Fibroblast of pulmonary artery (primary cell): ENCODE measurements at regions not wholly inside any gene's neighbourhood (a gene's known extent, or its start where the extent isn't known, plus 50 kb on each side); places are given as distances from the start of the nearest gene placed in this dataset.

ENCODE experiments used
- DNase-seq: peaks from one replicate; pipeline ENCODE4 v3.0.0-alpha.2; 2010; ENCODE audit warnings: low read depth
- H3K4me3 ChIP-seq: replicated peaks from 2 replicates; pipeline ENCODE4 v1.5.1; 2011; ENCODE audit warnings: low read depth, mild to moderate bottlenecking, control low read depth, low read length, moderate library complexity
- TF ChIP-seq, protein P1 (sequence below): IDR thresholded peaks from 2 replicates; pipeline ENCODE4 v1.5.1; 2011; ENCODE audit warnings: mild to moderate bottlenecking, control low read depth, low read length, inconsistent platforms; ENCODE audit errors: missing control alignments

DNA sequence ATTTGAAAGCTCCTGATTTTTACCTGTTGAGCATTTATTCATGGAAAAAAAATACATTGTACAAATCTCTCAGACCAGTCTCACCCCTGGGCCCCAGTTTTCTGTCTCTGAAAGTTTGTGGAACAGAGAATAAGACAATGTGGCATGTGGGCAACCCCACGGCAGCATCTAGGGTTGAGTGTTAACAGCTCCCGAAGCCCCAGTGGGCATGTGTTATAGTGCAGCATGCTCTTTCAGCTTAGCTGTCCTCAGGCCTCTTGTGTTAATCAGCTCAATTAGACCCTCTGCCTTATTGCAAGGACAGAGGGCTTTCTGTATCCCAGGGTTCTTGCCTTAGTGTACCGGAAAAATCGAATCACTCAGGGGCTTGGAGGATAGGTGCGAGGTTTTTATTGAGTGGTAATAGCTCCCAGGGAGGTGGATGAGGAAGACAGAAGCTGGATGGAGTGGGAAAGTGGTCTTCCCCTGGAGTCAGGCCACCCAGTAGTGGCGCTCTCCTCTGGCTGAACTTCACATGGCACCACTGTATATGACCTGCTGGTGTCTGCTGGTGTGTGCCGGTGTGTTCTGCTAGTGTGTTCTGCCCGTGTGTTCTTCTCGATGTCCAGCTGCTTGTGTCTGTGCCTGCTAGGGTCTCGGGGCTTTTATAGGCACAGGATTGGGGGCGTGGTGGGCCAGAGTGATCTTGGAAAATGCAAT lies 382.8 kb downstream of the EPM2A start:
- no peak overlapping the region for H3K4me3 ChIP-seq
- TF ChIP-seq, protein P1, sequence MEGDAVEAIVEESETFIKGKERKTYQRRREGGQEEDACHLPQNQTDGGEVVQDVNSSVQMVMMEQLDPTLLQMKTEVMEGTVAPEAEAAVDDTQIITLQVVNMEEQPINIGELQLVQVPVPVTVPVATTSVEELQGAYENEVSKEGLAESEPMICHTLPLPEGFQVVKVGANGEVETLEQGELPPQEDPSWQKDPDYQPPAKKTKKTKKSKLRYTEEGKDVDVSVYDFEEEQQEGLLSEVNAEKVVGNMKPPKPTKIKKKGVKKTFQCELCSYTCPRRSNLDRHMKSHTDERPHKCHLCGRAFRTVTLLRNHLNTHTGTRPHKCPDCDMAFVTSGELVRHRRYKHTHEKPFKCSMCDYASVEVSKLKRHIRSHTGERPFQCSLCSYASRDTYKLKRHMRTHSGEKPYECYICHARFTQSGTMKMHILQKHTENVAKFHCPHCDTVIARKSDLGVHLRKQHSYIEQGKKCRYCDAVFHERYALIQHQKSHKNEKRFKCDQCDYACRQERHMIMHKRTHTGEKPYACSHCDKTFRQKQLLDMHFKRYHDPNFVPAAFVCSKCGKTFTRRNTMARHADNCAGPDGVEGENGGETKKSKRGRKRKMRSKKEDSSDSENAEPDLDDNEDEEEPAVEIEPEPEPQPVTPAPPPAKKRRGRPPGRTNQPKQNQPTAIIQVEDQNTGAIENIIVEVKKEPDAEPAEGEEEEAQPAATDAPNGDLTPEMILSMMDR = no peak

GRCh38 chr6:145360865-145361264 lies 374.5 kb downstream of the EPM2A start:
- TF ChIP-seq, protein P1 = no peak
- H3K4me3 ChIP-seq = no peak overlapping the region
- DNase-seq = no peak

More for the DNA sequence above, 382.8 kb downstream of the EPM2A start:
- no peak for DNase-seq

GRCh38 chr6:145367149-145367548 lies 368.2 kb downstream of the EPM2A start:
- H3K4me3 ChIP-seq = no peak overlapping the region
- TF ChIP-seq, protein P1 = no peak
- DNase-seq = no peak

GRCh38 chr6:145368075-145368474 lies 367.2 kb downstream of the EPM2A start:
- TF ChIP-seq, protein P1 = no peak
- DNase-seq = peak; percentile 18
- no peak overlapping the region for H3K4me3 ChIP-seq

DNA sequence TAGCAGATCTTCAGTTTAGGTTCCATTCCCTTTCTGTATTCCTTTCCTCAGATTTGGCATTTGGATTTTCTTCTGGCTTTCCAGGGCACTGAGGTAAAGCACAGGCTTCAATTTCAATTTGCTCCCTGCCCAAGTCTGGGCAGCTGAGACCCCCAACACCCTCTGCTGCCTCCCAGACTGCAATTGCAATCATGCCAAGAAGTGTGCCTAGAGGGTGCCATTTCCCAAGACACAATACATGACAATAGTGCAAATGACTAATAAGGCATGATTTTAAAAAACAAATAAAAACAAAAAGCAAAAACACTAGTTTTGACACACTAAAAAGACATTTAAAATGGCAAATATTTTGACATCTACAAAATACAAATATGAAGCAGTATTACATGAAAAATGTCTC lies 364.8 kb downstream of the EPM2A start:
- TF ChIP-seq, protein P1 = no peak
- DNase-seq = no peak
- H3K4me3 ChIP-seq = no peak overlapping the region

DNA sequence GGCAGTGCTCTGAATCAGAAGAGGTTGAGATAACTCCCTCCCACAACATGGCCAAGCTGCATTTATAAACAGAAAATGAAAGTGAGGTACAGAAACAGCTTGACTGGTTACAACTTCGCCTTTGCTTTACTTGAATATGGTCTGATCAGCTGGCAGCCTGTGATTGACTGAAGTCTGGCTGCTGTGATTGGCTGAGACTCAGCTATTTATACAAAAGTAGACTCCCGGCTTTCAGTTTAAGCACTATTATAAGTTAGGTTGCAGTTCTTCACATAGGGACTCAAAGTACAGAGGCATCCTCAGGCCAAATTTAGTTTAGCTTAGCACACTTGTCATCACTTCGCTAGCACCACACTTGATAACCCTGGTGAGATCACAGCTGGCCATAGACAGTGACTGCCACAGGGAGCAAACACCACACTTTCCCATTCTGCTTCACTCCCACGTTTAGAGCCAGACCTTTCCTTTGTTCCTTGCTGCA lies 362.6 kb downstream of the EPM2A start:
- TF ChIP-seq, protein P1 = no peak
- peak; percentile 86 for DNase-seq

GRCh38 chr6:145373826-145374225 lies 361.5 kb downstream of the EPM2A start:
- TF ChIP-seq, protein P1 = no peak
- DNase-seq = no peak
- no peak overlapping the region for H3K4me3 ChIP-seq

More for the DNA sequence above, 362.6 kb downstream of the EPM2A start:
- peak overlapping the region; percentile 42 for H3K4me3 ChIP-seq
